WTC11 (cell line): ENCODE measurements at regions not wholly inside any gene's neighbourhood (a gene's known extent, or its start where the extent isn't known, plus 50 kb on each side); places are given as distances from the start of the nearest gene placed in this dataset.

Source experiments
- ATF2 ChIP-seq: sonication (generic); formaldehyde crosslinking; IDR thresholded peaks from 2 replicates; pipeline ENCODE4 v1.8.1; 2022; ENCODE audit warnings: low read depth, missing genetic modification reagents, borderline replicate concordance
- MAX ChIP-seq: sonication (generic); formaldehyde crosslinking; IDR thresholded peaks from 2 replicates; pipeline ENCODE4 v1.8.0; 2022; ENCODE audit warnings: mild to moderate bottlenecking, missing genetic modification reagents
- PREB ChIP-seq: sonication (generic); formaldehyde crosslinking; IDR thresholded peaks from 2 replicates; pipeline ENCODE4 v1.8.1; 2022; ENCODE audit warnings: mild to moderate bottlenecking, missing genetic modification reagents, moderate library complexity, borderline replicate concordance
- SMAD3 ChIP-seq: sonication (generic); formaldehyde crosslinking; IDR thresholded peaks from 2 replicates; pipeline ENCODE4 v1.8.0; 2022; ENCODE audit warnings: missing genetic modification reagents, mild to moderate bottlenecking, borderline replicate concordance
- TP53 ChIP-seq: sonication (generic); formaldehyde crosslinking; IDR thresholded peaks from 2 replicates; pipeline ENCODE4 v1.8.1; 2023; ENCODE audit warnings: mild to moderate bottlenecking, missing genetic modification reagents
- ZNF416 ChIP-seq: fragments of 250-450 bp; sonication (Bioruptor Pico); IDR thresholded peaks from 2 replicates; pipeline ENCODE4 v1.9.0; 2021; ENCODE audit warnings: mild to moderate bottlenecking, inconsistent platforms
- TF ChIP-seq, protein P1 (sequence below): fragments of 200-600 bp; IDR thresholded peaks from 2 replicates; pipeline ENCODE4 v1.8.0; 2022; ENCODE audit warnings: antibody characterized with exemption

DNA sequence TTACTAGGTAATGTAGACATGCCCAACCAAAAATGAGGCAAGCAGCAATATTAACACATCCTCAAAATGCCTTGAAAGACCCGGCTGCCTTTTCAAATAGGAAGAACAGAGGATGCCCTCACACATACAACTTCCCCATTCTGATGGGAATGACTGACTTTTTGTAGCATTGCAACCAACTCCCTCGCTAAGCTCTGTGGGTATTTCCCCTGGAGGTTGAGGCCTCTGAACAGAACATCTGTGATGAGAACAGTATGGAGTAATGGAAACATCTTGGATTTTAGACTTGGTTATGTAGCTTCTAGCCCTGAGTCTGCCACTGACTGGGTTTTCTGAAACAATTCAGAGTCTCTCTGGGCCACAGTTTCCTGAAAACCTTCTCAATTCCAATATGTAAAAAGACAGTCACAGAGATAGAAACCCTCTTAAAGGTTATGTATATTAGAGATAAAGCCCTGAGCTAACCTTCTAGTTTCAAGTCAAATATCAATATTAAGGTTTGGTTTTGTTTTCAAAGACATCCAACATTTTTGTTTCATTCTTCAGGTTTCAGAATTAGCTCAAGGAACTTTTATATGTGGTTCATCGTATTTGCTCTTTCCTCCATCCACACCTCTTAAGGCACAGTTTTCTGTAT lies 311.5 kb downstream of the SETD4 start:
- TF ChIP-seq MAX (CRISPR knock-in tag) (no peak), ATF2 (CRISPR knock-in tag) (no peak), PREB (no peak), ZNF416 (CRISPR knock-in tag) (no peak), TP53 (CRISPR knock-in tag) (no peak), SMAD3 (CRISPR knock-in tag) (no peak)
- TF ChIP-seq, protein P1, sequence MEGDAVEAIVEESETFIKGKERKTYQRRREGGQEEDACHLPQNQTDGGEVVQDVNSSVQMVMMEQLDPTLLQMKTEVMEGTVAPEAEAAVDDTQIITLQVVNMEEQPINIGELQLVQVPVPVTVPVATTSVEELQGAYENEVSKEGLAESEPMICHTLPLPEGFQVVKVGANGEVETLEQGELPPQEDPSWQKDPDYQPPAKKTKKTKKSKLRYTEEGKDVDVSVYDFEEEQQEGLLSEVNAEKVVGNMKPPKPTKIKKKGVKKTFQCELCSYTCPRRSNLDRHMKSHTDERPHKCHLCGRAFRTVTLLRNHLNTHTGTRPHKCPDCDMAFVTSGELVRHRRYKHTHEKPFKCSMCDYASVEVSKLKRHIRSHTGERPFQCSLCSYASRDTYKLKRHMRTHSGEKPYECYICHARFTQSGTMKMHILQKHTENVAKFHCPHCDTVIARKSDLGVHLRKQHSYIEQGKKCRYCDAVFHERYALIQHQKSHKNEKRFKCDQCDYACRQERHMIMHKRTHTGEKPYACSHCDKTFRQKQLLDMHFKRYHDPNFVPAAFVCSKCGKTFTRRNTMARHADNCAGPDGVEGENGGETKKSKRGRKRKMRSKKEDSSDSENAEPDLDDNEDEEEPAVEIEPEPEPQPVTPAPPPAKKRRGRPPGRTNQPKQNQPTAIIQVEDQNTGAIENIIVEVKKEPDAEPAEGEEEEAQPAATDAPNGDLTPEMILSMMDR = no peak
